Mesothelial cell of epicardium (in vitro differentiated cells): ENCODE measurements at regions not wholly inside any gene's neighbourhood (a gene's known extent, or its start where the extent isn't known, plus 50 kb on each side); places are given as distances from the start of the nearest gene placed in this dataset.

Experiments
- DNase-seq, 2 experiments: peaks; one replicate each; pipeline ENCODE4 v3.0.0; 2021; ENCODE audit warnings: low spot score in 2 of 2; ENCODE audit not compliant: unreplicated experiment in 2 of 2
- H3K27ac Mint-ChIP-seq: 2 replicates; pipeline ENCODE4 v1.8.0; 2021; ENCODE audit warnings: mixed read lengths
- H3K27me3 Mint-ChIP-seq: 2 replicates; pipeline ENCODE4 v1.8.0; 2021; ENCODE audit warnings: low read depth, mixed read lengths
- H3K36me3 Mint-ChIP-seq: 2 replicates; pipeline ENCODE4 v1.8.0; 2021; ENCODE audit warnings: mixed read lengths
- H3K4me1 Mint-ChIP-seq: 2 replicates; pipeline ENCODE4 v1.8.0; 2021; ENCODE audit warnings: mixed read lengths
- H3K4me3 Mint-ChIP-seq: 2 replicates; pipeline ENCODE4 v1.8.0; 2021; ENCODE audit warnings: mild to moderate bottlenecking, moderate library complexity, mixed read lengths
- H3K9me3 Mint-ChIP-seq: 2 replicates; pipeline ENCODE4 v1.8.0; 2021; ENCODE audit warnings: mixed read lengths
- TF ChIP-seq, protein P1 (sequence below): fragments of 200-600 bp; sonication (generic); IDR thresholded peaks from one replicate; pipeline ENCODE4 v1.5.0; 2021; ENCODE audit warnings: antibody characterized with exemption; ENCODE audit not compliant: unreplicated experiment

DNA sequence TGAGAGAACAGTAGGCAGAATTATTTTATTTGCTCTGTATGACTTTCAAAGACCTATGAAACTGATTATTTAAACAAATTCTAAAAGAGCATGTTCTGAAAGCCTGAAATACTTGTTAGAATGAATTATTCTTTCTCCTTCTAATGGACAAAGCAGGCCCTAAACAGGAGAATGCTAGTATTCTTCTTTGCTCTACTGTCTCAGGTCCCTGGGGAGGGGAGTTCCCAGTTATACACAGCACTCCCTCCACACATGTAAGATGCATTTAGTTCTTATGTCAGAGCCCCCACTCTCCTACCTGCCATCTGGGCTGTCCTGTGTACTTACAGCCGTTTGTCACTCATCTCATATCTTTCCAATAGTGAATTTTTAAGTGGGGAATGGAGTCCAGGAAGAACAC, 633.5 kb upstream of the ANKRD30A start:
- no peak for DNase-seq
- H3K27me3 Mint-ChIP-seq, result peaks cover 2% of the 10 kb centered on the region
- H3K36me3 Mint-ChIP-seq, result no peaks in the 10 kb centered on the region
- no peaks in the 10 kb centered on the region for H3K9me3 Mint-ChIP-seq
- no peak overlapping the region for H3K4me3 Mint-ChIP-seq
- H3K27ac Mint-ChIP-seq, result no peak overlapping the region
- TF ChIP-seq, protein P1, sequence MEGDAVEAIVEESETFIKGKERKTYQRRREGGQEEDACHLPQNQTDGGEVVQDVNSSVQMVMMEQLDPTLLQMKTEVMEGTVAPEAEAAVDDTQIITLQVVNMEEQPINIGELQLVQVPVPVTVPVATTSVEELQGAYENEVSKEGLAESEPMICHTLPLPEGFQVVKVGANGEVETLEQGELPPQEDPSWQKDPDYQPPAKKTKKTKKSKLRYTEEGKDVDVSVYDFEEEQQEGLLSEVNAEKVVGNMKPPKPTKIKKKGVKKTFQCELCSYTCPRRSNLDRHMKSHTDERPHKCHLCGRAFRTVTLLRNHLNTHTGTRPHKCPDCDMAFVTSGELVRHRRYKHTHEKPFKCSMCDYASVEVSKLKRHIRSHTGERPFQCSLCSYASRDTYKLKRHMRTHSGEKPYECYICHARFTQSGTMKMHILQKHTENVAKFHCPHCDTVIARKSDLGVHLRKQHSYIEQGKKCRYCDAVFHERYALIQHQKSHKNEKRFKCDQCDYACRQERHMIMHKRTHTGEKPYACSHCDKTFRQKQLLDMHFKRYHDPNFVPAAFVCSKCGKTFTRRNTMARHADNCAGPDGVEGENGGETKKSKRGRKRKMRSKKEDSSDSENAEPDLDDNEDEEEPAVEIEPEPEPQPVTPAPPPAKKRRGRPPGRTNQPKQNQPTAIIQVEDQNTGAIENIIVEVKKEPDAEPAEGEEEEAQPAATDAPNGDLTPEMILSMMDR, result no peak
- H3K4me1 Mint-ChIP-seq, result peaks cover 29% of the 10 kb centered on the region

DNA sequence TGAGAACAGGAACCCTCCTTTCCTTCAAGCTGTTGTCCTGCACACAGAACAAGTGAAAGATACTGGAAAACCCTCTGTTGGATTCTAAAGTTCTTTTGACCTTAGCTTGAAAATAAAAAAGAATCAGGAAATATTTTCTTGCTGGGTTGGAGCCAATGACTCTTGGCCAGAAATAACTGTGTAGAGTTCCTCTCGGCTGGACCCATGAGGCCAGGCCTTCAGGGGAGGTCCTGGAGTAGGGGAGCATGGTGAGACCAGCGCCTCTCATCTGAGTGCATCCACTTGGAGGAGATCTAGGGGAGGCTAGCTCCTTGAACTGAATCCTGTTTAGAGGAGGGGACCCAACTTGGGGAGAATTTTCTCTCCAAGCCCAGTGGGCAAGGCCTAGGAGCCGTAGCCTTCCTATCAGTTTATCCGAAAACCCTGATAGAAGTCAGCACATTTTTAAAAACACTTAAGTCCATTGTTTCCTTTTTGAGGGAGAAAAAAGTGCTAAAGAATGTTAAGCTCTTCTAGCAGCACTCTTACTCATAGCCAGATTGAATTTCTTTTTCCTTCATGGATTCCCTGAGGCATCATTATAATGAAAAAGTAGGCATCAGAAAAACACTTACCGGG, 635.7 kb upstream of the ANKRD30A start:
- no peak for DNase-seq
- no peaks in the 10 kb centered on the region for H3K9me3 Mint-ChIP-seq
- TF ChIP-seq, protein P1, result no peak
- no peaks in the 10 kb centered on the region for H3K36me3 Mint-ChIP-seq
- H3K4me1 Mint-ChIP-seq, result peaks cover 22% of the 10 kb centered on the region
- no peak overlapping the region for H3K4me3 Mint-ChIP-seq
- H3K27ac Mint-ChIP-seq, result peak overlapping the region; percentile 39
- H3K27me3 Mint-ChIP-seq, result no peaks in the 10 kb centered on the region

- no peaks in the 10 kb centered on the region for H3K9me3 Mint-ChIP-seq
- H3K4me3 Mint-ChIP-seq, result no peak overlapping the region
- no peak overlapping the region for H3K27ac Mint-ChIP-seq
- H3K27me3 Mint-ChIP-seq, result no peaks in the 10 kb centered on the region
- peaks cover 18% of the 10 kb centered on the region for H3K4me1 Mint-ChIP-seq
- H3K36me3 Mint-ChIP-seq, result no peaks in the 10 kb centered on the region
- no peak for DNase-seq
- TF ChIP-seq, protein P1, result no peak
Measured at GRCh38 chr10:36489181-36489580, 636.2 kb upstream of the ANKRD30A start.

- H3K4me1 Mint-ChIP-seq, result peaks cover 14% of the 10 kb centered on the region
- H3K4me3 Mint-ChIP-seq, result no peak overlapping the region
- no peaks in the 10 kb centered on the region for H3K36me3 Mint-ChIP-seq
- TF ChIP-seq, protein P1, result no peak
- H3K27me3 Mint-ChIP-seq, result no peaks in the 10 kb centered on the region
- H3K27ac Mint-ChIP-seq, result no peak overlapping the region
- no peaks in the 10 kb centered on the region for H3K9me3 Mint-ChIP-seq
- DNase-seq, result no peak
Measured at GRCh38 chr10:36488579-36488978, 636.8 kb upstream of the ANKRD30A start.

GRCh38 chr10:36479073-36479472, 646.3 kb upstream of the ANKRD30A start:
- peaks cover 4% of the 10 kb centered on the region for H3K9me3 Mint-ChIP-seq
- H3K27me3 Mint-ChIP-seq, result no peaks in the 10 kb centered on the region
- DNase-seq, result no peak
- H3K27ac Mint-ChIP-seq, result no peak overlapping the region
- H3K36me3 Mint-ChIP-seq, result peaks cover 3% of the 10 kb centered on the region
- no peak overlapping the region for H3K4me3 Mint-ChIP-seq
- TF ChIP-seq, protein P1, result no peak
- no peaks in the 10 kb centered on the region for H3K4me1 Mint-ChIP-seq

GRCh38 chr10:36476399-36476798, 649.0 kb upstream of the ANKRD30A start:
- no peak for DNase-seq
- no peak overlapping the region for H3K4me3 Mint-ChIP-seq
- H3K27me3 Mint-ChIP-seq, result no peaks in the 10 kb centered on the region
- H3K36me3 Mint-ChIP-seq, result no peaks in the 10 kb centered on the region
- H3K4me1 Mint-ChIP-seq, result no peaks in the 10 kb centered on the region
- no peaks in the 10 kb centered on the region for H3K9me3 Mint-ChIP-seq
- TF ChIP-seq, protein P1, result no peak
- H3K27ac Mint-ChIP-seq, result no peak overlapping the region
